NCI-H345 treated with DMSO at 0.1 percent for 48 hours (cell line): ENCODE measurements at regions not wholly inside any gene's neighbourhood (a gene's known extent, or its start where the extent isn't known, plus 50 kb on each side); places are given as distances from the start of the nearest gene placed in this dataset.

ENCODE experiments used
- DNase-seq: peaks from one replicate; lab custom pipeline; 2025; ENCODE audit not compliant: unreplicated experiment; lab: John Stamatoyannopoulos, UW

DNA sequence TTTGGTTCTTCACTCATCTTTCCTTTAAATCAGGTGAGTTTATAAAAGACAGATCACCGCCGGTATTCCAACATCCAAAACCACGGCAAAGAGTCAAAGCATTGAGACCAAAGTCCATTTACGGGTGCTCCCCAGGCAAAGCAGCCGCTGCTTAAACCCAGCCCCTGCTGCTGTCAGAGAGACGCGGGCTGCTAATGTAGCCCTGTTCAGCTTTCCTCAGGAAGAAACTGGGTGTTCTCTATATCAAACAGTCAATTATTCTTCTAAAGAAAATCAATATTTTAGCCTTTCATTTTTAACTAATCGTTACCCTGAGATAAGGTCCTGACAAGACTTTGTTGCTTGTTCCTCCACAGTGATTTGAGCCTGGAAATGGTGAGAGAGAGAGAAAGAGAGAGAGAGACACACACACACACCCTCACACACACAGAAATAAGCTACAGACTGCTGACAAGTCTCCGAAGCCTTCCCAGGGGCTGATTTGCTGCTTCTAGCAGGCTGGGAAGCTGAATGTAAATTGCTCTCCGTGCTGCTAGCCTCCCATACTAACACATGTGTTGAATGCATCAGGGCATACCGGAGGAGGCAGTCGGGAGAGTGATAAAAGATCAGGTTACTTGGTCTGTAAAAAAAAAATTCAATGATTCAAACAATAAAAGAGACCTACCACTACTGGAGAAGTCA is 183.0 kb upstream of the ANK3 start:
- peak; percentile 5 for DNase-seq

- no peak for DNase-seq
Observed at GRCh38 chr10:60570896-60571295, 181.2 kb upstream of the ANK3 start.

- no peak for DNase-seq
Observed at GRCh38 chr10:60570272-60570865, 180.7 kb upstream of the ANK3 start.

- DNase-seq = no peak
Observed at GRCh38 chr10:60569681-60570080, 180.0 kb upstream of the ANK3 start.

GRCh38 chr10:60566096-60566495 is 176.4 kb upstream of the ANK3 start:
- DNase-seq = no peak

DNA sequence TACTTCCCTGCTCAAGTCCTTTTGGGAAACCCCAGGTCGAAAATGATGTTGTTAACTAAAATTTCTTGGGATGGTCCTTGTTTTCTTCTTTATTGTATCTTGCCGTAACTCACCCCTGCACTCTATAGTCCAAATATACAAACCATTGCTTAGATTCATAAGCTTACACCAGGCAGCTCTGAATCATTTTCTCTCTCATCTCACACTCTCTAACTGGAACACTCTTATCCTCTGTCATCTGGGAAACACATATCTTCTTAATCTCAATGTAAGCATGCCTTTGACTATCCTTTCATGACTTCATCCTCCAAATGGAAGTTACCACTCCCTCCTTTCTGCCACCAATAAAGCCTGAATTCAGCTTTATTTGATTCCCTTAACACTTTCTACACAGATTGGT is 175.8 kb upstream of the ANK3 start:
- no peak for DNase-seq

GRCh38 chr10:60564475-60564874 is 174.8 kb upstream of the ANK3 start:
- no peak for DNase-seq

GRCh38 chr10:60560451-60560850 is 170.8 kb upstream of the ANK3 start:
- DNase-seq = no peak

DNA sequence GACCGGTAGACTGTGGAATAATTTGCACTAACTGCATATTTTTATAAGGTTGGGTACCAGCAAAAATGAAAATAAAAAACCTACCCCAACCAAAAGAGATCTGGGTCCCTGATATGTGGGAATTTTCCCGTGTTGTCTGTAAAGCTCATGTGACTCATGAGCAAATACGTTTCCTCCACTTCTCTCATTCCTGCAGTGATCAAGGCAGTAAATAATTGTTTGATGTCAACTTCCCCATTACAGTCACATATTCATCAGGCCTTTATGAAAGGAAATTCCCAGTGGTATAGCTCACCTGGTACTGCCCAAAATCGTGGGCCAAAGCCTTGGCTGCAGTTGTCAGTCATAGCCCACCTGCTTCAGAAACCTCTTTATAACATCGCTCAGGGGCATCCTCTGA is 166.0 kb upstream of the ANK3 start:
- DNase-seq = no peak

DNA sequence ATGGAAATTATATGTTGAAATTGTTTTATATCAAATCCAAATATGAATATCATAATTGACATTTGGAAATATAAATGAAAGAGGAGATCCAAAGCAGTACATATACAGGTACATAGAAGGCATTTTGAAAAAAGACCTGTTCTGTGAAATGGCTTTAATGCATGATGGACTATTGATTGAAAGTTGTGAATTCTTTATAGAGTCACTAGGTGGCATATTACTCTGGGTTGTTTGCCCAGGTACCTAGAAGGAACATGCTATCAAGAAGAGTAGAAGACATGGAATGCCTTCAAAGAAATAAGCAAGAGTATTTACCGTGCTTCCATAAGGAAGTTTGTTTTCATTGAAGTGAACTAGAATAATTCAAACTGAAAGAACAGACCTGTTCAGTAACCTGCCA is 160.0 kb upstream of the ANK3 start:
- DNase-seq = no peak

GRCh38 chr10:60542657-60543056 is 153.0 kb upstream of the ANK3 start:
- no peak for DNase-seq

DNA sequence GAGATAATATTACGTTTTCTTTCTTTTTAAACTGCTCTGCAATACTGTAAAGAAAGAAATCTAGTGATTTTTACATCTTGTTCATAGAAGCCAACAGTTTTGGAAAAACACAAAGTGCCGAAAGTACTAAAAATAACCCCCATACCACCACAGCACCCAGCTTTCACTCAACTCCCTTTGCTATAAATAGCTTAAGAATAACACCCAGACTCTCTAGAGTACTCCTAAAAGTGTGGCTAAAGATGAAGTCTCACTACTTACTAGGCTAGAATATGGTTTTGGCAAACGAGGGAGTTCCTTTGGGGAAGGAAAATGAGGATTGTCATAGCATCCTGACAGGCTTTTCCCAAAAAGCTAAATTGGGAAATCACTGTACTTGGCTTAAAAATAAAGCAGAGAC is 151.8 kb upstream of the ANK3 start:
- no peak for DNase-seq

DNA sequence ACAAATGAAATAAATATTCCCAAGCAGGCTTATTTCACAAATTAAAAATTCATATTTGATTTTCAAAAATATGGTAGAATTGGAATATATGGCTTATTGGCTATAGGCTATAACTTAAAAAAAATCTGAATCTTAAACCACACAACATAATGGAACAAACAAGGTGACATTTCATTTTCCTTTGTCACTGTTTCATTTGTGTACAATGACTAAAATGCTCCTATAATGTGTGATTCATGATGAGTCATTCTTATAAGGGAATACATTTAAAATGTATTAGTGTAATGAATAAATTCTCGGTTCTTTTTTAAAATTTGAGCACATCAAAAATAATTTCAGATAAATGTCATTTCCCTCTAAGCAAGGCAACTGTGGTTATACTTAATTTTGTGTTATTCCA is 148.0 kb upstream of the ANK3 start:
- no peak for DNase-seq

DNA sequence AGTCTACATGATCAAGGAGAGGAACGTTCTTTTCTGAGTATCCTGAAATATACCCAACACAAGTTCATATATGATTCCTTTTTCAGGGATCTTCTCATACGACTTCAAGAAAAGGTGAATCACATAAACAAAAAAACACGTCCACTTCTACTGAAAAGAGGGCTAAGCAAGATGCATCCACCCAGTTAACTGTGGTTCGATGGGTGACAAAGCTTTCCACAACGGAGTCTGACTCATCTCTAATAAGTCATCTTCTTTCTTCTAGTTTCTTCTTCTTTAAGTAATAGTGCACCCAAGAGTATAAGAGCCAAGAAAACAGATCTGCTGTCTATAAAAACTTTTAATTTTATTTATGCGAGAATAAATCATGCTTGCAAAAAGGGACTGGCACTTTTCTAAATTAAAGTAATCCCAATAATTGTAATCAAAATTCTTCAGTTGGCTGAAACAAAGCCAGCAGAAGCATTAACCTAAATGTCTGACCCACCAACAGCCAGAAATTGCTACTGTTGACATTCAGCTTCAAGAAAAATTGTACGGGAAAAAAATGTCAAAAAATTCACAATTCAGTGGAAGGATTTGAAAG is 146.9 kb upstream of the ANK3 start:
- no peak for DNase-seq

GRCh38 chr10:60535427-60535826 is 145.8 kb upstream of the ANK3 start:
- DNase-seq = no peak

DNA sequence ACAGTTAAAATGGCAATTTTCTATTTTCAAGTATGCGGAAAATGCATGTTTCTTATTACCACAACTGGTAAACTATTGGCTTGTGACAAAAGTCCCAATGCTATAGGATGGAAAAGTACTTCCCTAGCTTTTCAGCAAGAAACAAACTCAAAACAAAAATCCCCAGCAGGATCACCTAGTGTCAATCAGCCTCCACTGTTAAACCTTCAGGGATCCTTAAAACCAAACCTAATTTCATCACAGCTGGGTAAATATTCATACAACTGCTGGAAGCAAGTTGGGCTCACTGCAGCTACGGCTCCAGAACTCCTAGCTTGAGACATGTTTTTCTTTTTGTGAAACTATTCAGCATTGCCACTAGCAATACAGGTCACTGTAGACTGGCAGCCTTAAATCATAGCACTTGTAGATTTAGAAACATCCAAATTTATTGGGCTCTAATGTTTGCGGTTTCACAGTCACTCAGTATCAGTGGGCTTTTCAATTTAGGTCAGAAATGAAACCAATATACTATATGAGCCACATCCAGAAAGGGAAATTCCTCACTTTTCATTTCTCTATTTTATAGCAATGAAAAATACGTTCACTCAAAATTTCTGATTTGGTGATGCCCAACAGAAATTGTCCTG is 145.2 kb upstream of the ANK3 start:
- no peak for DNase-seq

GRCh38 chr10:60532696-60533468 is 143.2 kb upstream of the ANK3 start:
- no peak for DNase-seq

- DNase-seq = no peak
Observed at GRCh38 chr10:60531006-60531405, 141.3 kb upstream of the ANK3 start.

DNA sequence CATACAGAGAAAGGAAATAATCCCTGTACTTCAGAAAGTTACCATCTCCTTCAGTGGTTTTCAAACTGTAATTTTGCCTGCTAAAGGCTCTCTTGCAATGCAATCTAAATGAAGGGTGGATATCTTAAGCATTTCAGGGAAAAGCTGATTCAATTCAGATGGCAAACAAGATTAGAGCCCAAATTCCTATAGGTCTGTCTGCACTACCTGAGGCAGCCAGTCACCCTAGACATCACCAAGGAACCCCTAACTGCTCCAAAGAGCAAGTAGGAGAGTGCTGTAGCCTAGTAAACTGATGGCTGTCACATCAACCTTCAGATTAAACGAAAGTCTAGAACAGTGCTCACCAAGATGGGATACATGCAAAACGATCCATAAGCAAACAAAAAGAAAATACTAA is 138.0 kb upstream of the ANK3 start:
- no peak for DNase-seq

GRCh38 chr10:60525716-60526585 is 136.3 kb upstream of the ANK3 start:
- DNase-seq = no peak

GRCh38 chr10:60524541-60524940 is 134.9 kb upstream of the ANK3 start:
- no peak for DNase-seq
